HG03103 (cell line): ENCODE measurements at regions not wholly inside any gene's neighbourhood (a gene's known extent, or its start where the extent isn't known, plus 50 kb on each side); places are given as distances from the start of the nearest gene placed in this dataset.

Source experiments
- ATAC-seq: cut with Tn5 transposase; IDR thresholded peaks from one replicate; pipeline ENCODE4 v1.9.1; 2021; ENCODE audit warnings: low read depth; ENCODE audit not compliant: unreplicated experiment

DNA sequence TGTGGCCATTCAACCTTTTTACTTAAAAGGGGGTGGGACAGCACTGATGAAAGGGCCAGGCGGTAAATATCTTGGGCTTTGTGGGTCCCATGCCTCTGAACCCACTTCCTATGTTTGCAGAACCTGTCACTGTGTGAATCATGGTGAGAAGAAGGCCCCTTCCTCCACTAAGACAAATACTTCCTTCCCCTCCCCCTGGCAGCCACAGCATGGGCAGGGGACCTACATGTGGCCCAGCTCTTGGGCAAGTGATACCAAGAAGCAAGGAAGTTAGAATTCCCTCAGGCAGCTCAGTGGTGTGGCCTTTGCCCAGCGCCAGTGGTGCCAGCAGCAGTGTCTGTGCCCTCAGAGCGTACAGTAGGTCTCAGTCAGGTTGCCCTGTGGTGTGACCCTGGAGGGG, 168.6 kb downstream of the TRIM33 start:
- ATAC-seq: no peak

DNA sequence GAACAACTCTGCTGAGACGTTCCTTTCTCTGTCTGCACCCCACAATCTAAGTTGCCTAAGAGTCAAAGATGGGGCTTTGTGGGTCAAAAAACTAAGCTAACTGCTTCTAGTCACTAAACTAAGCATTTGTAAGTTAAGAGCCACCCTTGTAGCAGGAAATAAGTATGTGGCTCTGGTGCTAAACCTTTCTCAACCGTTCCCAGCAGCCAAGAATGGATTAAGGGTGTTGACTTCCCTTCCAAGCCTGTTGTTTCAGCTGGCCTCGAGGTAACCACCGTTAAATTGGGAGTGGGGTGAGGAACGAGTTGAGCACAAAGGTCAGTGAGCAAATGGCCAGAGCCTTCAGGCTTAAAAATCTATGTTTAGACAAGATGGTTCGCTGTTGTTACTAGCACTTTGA, 169.1 kb downstream of the TRIM33 start:
- no peak for ATAC-seq

DNA sequence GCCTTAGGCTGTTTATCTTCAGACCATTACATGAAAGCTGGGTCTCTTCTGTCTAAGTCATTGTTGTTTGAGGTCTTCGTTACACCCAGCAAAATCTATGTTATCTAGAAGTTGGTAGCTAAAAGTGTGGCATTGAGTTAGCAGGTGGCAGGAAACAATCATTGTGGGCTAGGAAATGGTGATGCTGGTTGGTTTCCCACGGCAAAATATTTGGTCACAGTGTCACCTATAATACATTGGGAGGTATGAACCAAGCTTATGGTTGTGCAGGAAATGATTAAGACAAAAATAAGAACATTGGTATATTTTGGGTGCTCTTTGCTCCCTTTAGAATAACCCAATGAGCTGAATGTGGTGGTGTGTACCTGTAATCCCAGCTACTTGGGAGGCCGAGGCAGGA, 169.7 kb downstream of the TRIM33 start:
- no peak for ATAC-seq

DNA sequence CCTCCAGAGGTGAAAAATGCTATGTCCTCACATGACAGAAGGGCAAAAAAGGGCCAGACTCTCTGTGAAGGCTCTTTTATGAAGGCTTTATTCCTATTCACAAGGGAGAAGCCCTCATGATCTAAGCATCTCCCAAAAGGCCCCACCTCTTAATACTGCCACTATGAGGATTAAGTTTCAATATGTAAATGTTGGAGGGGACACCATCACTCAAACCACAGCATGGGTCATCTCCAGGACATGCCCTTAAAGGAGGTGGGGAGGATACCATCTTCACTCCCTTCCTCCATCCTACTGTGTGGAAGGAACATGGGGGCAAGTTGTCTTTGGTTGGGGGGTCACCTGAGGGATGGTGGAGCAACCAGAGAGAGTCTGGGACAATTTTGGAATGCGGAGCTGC, 170.1 kb downstream of the TRIM33 start:
- ATAC-seq: no peak

DNA sequence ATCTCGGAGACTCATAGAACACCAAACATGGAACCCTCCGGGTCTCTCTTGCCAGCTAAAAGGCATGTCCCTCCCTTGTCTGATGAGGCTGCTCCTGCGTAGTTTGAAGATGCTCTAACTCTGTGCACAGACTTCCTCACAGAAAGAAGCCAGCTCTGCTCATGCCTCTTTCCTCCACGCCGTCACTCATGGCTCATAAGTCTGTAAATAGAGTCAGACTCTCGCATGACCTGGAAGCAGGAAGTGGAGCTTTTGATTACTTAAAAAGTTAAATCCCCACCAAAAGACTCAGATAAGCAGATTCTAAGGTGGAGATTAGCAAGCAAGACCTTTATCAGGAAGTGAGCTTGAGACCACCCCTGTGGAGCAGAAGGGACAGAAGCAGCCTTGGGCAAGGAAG, 171.6 kb downstream of the TRIM33 start:
- ATAC-seq: no peak

DNA sequence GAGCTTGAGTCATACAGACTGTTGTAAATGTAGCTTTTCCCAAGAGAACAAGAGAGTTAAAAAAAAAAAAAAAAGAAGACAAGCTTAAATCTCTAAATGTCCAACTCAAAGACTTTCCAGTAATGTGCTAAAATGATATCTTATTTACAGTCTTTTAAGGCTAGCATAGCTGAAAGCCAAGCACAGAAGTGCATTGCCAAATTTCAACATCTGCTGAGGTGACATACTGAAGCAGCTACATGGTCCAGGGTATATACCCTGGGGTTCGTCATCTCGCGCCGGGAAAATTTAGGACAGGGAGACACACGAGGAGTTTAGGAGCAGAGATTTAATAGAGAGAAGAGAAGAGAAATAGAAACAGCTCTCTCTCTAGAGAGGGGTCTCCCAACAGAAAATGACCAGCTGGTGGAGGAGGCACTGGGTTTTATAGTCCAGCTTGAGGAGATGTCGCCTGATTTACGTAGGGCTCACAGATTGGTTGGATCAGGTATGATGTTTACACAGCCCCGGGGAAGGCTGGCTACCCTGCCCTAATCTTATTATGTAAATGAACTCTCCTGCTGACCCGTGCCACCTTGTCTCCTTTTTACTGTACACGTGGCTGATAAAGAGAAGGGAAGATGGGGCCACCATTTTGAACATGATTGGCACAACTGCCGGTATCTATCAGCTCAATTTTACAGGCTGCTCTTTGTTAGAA, 172.7 kb downstream of the TRIM33 start:
- ATAC-seq: no peak

DNA sequence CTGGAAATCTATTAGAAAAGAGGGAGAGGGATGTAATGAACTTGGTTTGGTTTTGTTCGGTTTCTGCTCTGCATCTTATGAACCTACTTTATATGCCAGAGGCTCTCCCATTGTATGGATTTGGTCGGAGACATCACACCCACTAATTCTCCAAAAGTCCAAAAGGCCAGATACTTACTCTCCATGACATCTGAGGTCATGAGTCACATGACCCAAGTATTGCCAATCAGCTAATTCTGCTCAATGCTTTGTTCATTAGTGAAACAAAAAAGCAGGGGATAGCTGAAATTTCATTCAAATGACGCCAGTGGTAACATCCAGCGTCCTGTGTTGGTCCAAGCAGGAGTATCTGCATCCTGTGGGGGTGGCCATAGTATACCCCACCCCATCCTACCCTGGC, 173.6 kb downstream of the TRIM33 start:
- ATAC-seq: no peak

DNA sequence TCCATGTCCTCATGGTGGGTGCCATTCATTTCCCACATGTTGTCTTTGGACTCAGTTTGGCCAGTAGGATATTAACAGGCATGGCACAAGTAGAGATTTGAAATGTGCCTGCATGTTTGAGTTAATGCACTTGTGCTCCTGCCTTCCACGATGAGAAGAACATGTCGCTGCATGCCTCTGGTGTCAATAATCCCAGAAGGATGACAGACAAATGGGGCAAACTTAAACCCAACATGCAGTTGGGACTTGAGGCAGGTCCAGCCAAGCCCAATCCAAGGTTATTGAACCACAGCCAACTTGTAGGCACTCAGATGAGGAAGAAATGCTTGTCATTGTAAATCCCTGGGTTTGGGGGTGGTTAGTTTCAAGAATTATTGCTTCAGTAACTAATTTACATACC, 174.6 kb downstream of the TRIM33 start:
- ATAC-seq: no peak

DNA sequence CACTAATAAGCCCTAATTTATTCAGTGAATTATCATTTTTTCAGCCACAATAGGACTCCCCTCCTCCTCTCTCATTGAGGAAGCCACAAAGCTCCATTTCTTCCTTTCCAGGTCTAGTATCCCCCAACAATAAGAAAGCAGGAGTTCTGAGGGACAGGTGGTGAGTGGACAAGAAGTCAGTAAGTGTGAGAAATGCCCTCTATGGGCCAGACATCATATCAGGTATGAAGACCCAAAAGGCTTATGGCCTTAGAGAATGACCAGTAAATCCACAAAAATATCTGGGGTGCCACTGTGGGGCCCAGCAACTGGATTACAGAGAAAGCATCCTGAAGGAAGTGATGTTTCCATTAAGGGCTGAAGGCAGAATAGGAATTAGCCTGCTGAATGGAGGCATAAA, 175.7 kb downstream of the TRIM33 start:
- no peak for ATAC-seq

DNA sequence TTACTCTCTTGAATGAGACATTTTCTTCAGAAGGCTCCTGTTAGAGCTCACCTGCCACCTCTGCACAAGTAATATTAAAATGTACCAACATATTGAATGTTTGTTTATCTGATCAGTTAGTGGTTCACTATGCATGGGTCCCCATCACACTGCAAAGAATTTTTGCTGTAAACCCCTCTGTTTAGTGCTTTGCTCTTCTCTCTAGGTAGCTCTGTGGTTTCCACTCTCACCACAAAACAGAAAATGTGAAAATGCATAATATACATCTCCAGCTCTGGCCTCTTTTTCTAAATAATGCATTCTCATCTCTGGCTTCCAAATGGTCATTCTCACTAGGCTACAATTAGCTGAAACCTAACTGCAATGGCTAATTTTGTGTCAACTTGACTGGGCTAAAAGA, 176.7 kb downstream of the TRIM33 start:
- ATAC-seq: no peak

DNA sequence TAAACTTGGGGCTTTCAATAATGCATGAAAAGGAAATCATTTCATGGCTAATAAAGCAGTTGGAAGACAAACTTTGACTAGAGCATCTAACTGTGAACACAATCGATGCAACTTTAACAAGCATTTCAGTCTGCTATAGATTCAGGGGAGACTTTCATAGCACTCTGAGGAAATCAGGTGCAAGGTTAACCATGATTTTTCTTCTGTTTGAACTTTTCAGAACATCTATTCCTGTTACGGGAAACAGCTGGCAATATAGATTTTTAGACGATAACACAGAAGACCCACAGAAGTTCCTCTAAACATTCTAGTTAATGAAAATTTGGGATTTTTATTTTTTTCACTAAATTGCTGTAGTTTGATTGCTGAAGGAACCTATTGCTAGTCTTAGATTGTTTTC, 177.3 kb downstream of the TRIM33 start:
- ATAC-seq: no peak

DNA sequence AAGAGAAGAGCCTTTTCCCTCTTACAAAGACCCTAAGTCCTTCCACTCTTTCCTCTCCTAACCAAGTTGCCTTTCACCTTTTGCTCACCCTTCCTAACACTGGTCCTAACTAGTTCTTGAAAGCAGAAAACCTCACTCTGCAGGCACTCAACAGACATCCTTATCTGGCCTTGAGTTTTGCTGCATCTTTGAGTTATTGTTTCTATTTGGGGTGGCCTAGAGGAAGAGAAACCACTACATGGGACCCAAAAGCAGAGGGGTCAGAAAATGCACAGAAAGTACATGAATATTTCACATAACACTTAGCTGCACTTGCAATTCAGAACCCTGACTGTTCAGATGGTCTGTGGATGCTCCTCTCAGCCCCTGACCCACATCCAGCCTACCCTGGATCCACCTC, 178.3 kb upstream of the SYT6 start:
- ATAC-seq: no peak

DNA sequence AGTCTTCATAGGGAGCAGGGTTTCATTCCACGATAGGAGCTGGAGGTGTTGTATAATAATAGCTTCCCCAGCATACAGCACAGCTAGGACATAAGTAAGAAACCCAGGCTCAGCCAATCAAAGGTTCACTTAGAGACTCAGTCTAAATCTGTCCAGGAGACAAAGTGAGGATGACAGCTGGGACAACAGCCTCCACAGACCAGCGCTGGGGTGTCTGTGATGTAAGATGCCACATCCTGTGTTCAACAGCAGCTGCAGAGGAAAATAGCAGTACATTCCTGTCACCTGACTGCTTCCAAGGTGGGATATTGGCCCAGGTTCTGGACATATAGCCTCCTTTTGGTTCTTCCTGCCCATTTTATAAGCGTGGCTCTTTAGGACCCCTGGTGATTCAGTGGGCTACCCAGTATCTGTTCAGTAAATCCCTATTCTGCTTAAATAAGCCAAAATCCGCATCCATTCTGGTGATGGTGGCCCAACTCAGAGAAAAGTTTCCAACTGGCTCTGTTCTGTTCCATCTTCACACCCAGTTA, 176.8 kb upstream of the SYT6 start:
- ATAC-seq: no peak

DNA sequence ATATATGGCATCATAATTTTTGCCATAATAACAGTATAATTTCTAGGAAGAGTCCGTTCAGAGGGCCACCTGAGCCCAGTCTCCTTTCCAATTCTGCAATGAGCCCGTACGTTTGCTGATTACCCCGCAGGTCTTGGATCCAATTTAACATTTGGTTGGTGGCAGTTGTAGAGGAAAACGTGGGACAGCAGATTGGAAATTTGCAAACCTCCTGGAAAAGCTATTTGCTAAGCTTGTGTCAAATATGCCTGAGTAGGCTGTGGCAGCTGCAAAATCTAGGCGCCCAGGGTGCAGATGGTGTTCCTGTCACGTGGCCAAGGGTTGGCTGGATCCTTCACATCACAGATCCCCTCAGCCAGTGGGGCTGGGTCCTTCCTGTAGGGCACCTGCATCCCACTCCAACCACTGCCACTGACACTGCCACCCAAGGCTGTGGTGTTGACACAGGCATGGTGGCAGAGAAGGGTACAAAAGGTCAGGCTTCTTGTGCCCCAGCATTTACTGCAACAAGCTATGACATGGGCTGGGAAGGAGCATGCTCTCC, 174.8 kb upstream of the SYT6 start:
- no peak for ATAC-seq

DNA sequence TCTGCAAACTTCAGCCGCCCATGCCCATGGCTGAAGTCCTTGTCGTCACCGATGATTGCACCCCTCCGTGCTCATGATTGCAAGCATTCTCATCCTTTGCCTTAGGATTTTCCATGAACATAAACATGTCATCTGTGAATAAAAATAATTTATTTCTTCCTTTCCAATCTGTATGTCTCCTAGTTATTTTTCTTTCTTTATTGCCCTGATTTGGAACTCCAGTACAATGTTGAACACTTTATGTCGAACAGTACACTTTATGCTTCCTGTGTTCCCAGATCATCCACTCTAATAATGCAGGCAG, 170.9 kb upstream of the SYT6 start:
- ATAC-seq: no peak

DNA sequence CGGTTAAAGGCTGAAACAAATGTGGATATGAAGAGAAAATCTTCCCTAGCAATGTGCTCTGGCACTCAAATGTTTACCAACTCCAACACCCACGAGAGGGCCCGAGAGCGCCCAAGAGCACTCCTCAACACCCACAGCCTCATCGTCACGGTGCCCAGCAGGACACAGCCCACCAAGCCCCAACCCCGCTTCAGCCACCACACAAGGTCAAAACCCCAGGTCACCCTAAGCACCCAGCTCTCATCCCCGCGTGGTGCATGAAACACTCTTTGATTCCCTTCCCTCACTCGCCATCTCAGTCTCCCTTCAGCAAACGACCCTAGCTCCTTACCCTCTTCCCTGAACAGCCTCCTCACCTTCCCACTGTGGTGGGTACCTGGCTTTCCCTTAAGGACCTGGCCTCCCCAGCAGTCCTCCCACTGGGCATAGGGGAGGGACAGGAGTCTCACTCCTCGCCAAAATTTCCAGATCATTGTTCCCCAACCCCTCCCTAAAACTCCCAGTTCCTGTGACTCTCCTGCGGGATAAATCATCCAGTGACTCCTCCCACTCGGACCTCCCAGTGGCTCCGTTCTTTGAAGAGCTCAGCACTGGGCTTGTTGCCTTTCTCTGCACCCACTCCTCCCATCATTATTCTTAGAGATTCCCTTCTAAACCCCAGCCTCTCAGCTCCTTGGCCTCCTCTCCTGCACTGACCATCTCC, 170.4 kb upstream of the SYT6 start:
- ATAC-seq: no peak

DNA sequence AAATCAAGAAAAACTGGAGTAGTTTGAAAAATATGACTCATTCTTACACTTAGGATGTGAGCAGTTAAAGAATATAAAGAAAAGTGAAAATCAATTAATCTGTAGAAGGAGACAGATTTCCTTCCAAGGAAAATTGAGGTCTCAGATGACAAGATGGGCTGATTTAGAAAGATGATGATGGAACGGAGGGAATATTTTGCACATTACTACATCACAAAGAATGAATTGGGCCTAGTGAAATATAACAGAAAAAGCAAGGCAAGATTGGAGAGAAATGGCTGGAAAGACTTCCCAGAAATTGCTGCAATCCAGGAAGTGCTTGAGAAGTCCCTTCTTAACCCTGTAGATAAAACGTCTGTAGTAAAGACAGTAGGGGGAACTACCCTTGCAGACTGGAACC, 169.1 kb upstream of the SYT6 start:
- no peak for ATAC-seq

DNA sequence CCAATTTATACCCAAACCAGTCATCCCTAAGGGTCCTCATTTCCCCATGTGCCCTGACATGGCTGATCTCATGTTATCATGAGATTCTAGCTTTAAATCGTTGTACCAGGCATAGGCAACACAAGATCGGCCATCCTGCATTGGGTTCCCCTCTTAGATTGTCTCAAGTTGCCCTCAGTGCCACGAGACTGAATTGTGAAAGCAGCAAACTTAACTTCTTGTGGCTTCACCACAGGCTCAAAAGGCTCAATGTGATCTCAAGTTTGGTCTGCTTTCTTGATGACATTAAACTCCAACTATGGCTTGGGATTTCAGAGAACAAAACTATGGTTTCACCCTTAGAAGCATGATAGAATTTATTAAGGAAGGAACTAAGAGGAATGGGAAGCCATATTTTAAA, 168.5 kb upstream of the SYT6 start:
- no peak for ATAC-seq

DNA sequence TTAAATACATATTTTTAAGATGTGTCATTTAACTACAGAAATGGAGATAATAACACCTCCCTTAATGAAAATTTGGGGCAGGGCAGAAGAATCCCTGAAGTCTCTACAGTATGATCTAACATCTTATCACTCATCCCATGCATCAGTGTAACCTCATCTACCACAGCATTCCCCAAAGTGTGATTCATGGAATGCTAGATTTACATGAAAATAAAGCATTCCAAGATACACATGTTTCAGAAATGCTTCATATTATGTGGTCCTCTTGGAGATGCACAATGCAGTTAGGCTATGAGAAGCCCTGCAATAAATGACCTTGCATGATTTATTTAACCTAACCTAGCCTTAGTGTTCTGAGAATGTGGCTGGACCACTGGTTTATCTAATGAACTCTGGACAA, 166.9 kb upstream of the SYT6 start:
- no peak for ATAC-seq

DNA sequence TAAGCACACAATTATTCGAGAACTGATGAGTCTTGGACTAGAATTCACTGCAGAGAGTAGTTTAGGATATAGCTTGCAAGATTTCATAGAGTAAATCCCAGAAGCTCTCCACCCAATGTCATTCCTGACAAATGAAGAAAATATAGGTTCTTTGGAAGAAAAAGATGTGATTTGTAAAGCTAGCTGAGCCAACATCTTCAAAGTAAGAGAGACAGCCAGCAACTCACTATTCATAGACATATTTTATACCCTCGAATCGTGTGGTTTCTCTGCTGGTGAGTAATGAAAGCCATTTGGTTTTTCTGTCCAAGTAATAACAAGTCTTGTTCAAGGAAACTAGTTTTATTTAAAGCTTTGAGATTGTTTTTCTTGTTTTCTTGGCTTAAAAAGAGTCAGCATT, 165.7 kb upstream of the SYT6 start:
- no peak for ATAC-seq

DNA sequence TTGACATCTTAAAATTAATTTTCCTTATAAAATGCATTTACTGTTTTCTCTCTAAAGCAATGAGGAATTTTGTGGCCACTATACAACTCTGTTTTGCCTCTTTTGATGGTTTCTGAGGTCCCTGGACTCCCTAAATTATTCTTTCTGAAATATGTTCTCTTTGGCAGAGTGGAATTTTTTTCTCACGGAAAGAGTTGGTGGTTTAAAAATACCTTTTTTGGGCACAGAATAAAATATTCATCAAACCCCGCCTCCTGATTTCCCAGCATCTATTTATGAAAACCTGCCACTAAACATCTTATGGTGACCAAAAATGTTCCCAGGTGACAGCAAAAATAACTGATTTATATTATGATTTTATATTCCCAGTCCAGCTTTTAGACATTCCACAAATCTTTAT, 165.3 kb upstream of the SYT6 start:
- ATAC-seq: no peak

DNA sequence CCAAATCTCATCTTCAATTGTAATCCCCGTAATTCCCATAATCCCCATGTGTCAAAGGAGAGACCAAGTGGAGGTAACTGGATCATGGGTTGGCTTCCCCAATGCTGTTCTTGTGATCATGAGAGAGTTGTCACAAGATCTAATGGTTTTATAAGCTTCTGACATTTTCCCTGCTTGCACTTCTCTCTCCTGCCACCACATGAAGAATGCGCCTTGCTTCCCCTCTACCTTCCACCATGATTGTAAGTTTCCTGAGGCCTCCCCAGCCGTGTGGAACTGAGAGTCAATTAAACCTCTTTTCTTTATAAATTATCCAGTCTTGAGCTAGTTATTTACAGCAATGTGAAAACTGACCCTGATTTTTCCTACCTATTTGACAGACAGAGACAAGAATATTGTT, 162.5 kb upstream of the SYT6 start:
- no peak for ATAC-seq
